ENCODE measurements at regions not wholly inside any gene's neighbourhood (a gene's known extent, or its start where the extent isn't known, plus 50 kb on each side); places are given as distances from the start of the nearest gene placed in this dataset.
"Not testable (repeated sequence)": the region's sequence is repeated elsewhere in the genome, so short reads cannot be mapped to it uniquely, and the experiment has no call there.

DNA sequence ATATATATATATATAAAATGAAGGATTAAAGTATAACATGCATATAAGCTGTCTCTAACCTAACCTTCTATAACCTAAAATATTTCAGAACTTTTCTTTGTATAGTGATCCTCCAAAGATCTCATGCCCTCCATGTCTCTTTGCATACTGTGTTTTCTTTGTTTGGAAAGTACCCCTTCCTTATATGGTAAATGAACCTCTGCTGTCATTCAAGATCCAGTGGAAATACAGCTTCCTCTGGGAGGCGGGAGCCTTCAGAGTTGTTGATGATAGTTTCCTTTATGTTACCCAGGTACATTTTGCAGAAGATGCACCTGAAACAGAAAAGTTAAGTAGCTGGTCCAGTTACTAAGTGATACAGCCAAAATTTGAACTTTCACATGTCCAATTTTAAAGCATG lies 233.3 kb upstream of the FOXP2 start:
- DNase-seq (ENCODE audit: low spot score): no peak

DNA sequence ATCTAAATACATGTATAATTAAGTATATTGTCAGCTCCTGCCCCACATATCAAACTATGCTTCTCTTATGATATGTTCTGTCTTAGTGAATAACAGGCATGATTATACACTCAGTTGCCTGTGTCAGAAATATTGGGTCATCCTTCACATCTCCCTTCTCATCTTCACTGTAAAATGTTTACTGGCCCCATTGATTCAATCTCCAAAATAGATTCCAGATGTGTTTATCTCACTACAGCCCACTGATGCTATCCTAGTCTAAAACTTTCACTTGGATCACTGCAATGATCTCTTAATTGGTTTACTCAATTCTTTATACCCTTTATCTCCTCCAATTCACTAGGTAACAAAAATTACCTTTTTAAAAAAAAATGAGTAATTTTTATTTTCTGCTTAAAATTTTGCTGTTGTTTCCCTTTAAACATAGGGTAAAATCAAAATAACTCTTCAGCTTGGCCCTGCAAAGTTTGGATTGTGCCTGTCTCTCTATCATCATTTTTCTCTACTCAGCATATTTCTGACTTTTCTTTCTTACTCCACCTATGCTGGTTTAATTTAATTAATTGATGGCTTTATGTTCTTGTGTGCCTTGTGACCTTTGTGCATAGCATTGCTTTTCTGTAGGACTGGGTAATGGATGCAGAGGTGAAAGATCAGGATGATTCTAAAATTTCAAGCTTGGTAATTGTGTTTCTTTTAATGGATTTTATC lies 233.9 kb upstream of the FOXP2 start:
- DNase-seq (ENCODE audit: low spot score): no peak

DNA sequence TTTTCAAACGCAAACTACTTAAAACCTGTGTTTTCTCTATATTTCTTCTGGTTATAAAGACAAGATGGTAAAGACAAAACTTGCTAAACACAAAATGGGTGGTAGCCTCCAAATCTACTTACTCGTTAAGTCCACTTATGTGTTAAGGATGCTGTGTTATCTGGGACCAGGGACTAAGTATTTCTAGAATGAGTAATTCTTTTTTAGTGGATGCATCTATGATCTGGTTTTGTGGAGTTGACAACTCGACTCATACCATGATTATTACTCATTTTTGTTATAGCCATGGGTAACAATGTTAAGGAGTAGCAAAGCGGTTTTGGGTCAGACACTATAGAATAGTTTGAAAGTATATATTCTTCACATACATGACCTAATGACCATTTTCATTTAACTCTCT lies 239.5 kb upstream of the FOXP2 start:
- no peak for DNase-seq (ENCODE audit: low spot score)

DNA sequence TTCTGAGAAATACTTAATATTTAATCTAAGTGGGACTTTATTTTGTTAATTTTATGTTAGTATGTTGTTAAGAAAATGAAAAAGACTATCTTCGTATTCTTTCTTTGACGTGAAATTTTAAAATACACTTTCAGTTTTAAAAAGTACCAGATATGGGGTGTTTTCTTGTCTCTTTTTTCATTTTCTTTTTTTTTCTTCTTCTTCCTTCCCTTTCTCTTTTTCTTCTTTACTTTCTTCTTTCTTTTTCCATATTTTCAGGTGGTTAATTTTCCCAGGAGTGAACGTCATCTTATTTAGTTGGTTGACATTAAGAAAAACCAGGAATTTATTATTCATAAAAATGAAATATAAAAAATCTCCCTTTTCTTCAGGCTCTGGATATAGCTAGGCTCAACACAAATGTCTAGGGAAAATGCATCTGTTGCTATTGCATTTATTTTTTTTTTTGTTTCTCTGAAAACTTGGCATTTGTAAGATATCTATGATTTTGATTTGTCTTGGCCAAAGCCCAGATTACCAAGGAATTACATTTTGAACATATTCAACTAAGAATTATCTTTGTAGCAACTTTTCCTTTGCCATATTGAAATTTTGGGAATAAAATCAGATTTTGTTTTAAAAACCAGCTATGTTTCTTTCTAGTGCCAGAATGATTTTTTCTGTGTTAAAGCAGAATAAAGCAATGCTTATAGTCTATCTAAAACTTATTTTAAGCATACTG lies 241.3 kb upstream of the FOXP2 start:
- no peak for DNase-seq (ENCODE audit: low spot score)

DNA sequence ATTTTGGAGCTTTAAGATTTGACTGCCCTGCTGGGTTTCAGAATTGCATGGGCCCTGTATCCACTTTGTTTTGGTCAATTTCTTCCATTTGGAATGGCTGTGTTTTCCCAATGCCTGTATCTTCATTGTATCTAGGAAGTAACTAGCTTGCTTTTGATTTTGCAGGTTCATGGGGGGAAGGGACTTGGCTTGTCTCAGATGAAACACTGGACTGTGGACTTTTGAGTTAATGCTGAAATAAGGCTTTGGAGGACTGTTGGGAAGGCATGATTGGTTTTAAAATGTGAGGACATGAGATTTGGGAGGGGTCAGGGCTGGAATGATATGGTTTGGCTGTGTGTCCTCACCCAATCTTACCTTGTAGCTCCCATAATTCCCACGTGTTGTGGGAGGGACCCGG lies 245.2 kb upstream of the FOXP2 start:
- not testable (repeated sequence) for DNase-seq (ENCODE audit: low spot score)

DNA sequence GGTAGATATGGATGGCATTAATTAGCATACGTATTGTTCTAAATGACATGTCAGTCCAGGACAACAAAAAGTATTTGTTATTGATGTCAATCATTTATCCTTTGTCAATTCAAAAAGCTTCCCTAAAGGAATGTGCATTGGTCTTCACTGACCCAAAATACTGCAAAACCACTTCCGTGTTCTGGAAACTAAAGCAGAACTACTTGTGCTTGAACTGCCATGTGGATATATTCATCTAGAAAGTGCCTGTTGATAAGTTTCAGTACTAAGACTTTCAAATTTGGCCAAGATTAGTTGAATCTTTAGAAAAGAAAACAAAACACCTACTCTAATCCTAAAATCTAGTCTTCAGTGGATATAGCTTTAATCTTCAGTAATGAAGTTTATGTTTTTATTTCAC lies 242.1 kb upstream of the PPP1R3A start:
- DNase-seq (ENCODE audit: low spot score): no peak

DNA sequence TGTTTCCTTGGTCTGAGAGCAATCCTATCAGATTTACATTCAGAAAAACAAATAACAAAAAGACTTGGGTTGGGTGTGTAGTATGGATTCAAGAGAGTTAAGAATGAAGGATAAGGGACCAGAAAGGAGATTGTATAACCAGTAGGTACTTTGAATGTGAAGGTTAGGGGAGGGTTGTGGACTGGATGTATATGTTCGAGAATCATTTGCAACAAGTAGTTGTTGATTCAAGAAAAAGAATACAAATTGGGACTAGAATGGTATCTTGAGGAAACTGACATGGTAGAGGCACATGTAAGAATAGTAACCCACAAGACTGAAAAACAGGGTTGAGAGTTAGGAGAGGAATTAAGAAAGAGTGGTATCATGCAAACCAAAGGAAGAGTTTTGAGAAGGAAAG lies 240.0 kb upstream of the PPP1R3A start:
- no peak for DNase-seq (ENCODE audit: low spot score)

DNA sequence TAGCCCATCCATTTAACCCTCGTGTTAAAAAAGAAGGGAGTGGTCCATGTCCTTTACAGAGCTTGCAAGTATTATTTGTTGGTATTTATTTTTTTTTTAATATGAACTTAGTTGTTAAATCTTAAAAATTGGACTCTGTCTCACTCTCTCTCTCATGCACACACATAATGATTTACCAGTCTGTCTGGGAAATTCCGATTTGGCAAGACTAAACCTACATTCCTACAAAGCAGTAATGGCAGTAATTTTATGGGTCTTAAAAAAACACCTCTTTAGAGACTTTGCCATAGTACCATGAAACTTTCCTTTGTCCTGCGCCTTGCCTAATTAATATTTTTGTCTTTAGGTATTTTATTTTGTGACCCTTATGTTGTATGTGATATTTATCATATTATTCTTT lies 239.5 kb upstream of the PPP1R3A start:
- DNase-seq (ENCODE audit: low spot score): no peak

DNA sequence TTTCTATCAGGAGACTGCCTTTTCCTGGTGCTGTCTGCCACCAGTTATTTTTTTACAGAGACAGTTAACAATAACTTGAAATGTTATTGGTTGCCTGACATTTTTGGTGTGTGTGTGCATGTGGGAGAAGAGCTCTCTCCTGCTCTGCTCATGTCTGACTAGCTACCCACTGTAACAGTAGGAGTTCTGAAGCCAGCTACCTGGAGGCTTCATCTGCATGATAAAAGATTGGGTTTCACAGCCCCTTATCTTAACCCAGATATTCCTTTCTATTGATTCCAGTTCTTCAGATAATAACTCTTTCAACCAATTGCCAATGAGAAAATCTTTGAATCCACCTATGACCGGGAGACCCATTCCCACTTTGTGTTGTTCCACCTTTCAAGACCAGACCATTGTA lies 237.4 kb upstream of the PPP1R3A start:
- DNase-seq (ENCODE audit: low spot score): no peak

DNA sequence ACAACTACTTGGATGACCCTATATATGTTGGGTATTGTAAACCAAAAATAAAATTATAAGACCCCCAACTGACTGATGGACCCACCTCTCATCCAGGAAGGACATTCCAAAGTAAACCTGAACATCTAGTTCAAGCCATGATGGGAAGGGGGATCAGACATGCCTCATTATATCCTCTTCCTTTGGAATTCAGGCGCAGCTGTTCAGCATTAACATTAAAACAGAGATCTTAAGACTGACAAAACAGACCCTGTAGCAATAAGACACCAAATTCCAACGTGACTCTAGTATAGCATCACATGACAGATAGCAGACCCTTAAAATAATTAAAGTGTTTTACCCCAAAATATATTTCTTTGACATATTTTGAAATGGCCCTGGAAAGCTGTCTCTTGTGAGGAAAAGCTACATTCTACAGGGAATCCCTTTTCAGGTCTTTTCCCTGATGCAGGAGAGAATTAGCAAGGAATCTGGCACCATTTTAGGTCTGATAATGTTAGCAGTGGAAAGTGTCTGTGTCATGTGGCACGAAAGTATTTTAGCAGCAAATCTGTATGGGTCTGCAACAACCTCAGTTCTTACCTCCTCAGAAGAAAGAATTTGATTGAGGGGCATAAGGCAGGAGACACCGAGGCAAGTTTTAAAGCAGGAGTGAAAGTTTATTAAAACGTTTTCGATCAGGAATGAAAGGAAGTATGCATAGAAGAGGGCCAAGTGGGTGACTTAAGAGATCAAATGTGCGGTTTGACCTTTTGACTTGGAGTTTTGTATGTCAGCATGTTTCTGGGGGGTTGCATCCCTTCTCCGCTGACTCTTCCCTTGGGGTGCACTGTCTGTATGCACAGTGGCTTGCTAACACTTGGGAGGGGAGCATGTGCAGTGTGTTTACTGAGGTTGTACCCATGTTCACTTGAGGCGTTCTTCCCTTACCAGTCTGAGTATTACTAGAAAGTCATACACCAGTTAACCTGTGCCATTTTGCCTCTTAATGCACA lies 236.6 kb upstream of the PPP1R3A start:
- DNase-seq (ENCODE audit: low spot score): no peak

DNA sequence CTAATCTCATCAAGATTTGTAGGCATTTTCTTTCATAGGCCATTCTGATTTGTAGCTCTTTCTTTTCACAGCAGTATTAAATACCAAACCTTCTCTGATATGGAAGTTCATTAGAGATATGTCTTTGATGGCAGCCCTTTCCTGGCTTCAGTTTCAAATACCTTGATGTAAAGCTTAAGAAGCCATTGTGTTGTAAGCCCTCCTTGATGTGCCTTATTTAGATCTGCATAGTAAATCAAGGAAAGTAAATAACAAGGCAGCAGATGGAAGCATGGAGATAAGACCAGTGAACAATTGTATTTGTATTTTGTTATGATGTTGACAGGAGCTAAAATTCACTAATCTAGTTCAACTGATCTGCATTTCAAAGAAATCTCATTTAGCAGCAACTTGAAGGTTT lies 234.9 kb upstream of the PPP1R3A start:
- DNase-seq (ENCODE audit: low spot score): no peak

DNA sequence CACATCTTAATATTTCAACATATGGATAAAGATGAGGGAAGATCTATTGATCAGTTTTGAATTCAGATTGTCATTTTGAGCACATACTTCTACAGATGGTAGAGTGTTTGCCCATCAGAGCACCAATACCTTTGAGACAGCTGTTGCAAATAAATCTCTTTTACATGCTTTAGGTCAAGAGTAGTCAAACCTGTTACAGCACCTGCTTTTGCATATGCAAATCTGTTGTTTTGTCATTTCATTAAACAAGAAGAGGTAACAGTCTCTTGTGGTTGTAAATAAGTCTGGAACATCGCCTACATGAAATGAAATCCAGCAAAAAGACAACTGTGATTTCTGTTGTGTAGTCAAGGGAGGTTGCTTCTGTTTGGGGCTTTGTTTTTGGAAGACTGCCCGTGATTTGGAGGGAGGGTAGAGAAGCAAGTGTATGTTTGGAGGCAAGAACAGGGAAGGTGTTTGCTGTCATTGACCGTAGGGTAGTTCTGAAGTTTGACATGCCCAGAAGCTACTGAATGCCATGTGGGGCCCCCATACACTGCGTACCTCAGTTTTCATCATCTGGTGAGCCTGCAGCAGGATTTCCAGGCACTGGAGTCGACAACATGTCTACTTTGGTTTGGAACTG lies 233.6 kb upstream of the PPP1R3A start:
- no peak for DNase-seq (ENCODE audit: low spot score)

DNA sequence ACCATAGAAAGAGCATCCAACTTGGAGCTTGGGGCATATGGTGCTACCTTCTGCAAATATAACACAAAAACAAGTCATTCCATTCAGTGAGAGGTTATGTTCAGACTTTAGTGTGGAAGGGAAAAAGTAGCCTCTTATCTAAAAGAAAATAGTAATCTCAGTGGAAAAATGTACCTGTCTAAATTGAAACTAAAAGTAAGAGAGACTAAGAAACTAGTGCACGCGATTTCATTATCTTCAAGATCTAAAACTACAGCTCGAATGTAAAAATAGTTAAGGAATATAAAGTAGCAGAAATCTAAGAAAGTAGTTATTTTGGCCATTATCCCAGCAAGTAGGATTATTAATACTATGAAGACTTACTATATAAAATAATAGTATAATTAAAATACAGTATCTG lies 233.0 kb upstream of the PPP1R3A start:
- DNase-seq (ENCODE audit: low spot score): no peak

DNA sequence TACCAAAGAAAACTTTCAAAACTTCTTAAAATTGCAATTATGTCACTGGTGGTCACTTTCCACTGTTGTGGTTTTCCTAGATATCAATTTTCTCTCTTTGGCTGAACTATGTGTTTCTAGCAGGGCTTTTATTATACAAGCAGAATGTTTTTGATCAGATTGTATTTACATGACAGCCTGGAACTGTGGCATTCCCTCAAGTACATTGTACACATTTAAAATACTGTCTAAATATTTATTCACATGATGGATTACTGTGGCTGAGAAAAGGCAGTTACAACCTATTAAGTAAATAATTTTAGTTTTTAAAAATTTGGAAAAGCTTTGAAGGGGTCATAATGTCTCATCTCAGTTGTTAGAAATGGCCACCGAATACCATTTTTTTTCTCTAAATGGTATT lies 231.9 kb upstream of the PPP1R3A start:
- no peak for DNase-seq (ENCODE audit: low spot score)

DNA sequence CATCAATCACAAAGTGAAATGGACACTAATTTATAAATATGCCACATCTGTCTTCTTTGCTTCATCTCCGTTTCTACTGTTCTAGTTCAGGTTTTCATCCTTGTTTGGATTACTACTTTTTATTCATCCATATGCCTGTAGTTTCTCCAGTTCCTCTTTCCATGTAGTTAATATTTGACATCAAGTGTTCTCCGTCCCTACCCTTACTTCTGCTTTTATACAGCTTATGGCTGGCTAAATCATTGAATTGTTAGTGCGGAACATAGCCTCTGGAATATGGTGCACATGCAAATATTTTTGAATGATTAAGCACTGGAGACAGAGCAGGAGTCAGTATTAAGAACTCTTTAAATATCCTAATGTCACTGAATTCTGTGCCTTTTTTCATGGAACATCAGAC lies 230.0 kb upstream of the PPP1R3A start:
- DNase-seq (ENCODE audit: low spot score): no peak

DNA sequence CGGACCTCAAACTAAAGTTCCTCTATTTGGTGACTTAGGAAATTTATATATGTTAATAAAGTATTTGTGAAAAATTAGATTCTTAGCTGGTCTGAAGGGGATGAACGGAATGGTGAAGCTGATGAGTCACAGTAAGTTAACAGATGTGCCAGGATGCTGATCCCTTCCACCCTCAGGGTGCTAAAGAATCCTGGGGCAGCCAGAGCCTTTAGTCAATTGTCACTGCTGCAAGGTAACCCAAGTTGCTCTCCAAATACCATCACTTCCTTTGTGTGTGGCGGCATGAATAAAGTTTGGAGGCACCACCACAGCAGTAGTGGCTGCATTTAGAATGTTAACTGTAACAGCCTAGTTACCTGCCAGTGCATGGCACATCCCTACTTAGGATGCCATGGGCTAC lies 222.6 kb upstream of the PPP1R3A start:
- DNase-seq (ENCODE audit: low spot score): no peak

DNA sequence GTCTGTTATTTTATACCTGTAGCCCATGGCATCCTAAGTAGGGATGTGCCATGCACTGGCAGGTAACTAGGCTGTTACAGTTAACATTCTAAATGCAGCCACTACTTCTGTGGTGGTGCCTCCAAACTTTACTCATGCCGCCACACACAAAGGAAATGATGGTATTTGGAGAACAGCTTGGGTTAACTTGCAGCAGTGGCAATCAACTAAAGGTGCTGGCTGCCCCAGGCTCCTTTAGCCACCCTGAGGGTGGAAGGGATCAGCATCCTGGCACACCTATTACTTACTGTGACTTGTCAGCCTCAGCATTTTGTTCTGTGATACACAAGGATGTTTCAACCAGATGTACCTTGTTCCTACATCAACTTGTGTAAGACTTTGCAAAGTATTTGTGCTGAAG lies 221.8 kb upstream of the PPP1R3A start:
- DNase-seq (ENCODE audit: low spot score): no peak

DNA sequence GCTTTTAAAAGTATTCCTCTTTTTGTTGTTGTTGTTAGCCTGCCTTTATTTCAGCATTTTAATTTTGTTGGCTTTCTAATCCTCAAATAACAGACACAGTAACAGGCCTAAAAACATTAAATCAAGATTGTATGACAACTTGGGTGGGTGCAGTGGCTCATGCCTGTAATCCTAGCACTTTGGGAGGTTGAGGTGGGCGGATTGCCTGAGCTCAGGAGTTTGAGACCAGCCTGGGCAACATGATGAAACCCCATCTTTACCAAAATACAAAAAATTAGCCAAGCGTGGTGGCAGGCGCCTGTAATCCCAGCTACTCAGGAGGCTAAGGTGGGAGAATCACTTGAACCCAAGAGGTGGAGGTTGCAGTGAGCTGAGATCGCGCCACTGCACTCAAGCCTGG lies 220.9 kb upstream of the PPP1R3A start:
- not testable (repeated sequence) for DNase-seq (ENCODE audit: low spot score)

DNA sequence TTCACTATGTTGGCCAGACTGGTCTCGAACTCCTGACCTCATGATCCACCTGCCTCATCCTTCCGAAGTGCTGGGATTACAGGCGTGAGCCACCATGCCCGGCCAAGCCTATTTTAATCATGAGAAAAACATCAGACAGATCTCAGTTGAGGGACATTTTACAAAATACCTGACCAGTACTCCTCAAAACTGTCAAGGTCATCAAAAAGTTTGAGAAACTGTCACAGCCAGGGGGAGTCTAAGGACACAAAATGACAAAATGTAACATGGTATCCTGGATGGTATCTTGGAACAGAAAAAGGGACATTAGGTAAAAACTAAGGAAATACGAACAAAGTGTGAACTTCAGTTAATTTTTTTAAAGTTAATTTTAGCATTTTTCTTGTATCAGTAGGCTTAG lies 219.8 kb upstream of the PPP1R3A start:
- DNase-seq (ENCODE audit: low spot score): no peak

DNA sequence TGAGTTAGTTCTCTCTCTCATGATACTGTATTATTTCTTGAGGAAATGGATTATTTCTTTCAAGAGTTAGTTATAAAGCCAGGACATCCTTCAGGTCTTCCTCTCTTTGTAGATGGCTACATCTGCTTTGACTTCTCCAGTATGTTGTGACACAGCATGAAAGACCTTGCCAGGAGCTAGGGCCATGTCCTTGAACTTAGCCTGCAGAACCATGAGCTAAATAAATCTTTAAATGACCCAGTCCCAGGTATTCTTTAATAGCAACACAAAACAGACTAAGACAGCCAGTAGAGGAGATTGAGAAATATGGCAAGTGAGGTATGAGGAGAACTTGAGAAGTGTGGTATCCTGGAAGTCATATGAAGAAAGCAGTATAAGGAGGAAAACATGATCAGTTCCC lies 214.9 kb upstream of the PPP1R3A start:
- DNase-seq (ENCODE audit: low spot score): no peak

DNA sequence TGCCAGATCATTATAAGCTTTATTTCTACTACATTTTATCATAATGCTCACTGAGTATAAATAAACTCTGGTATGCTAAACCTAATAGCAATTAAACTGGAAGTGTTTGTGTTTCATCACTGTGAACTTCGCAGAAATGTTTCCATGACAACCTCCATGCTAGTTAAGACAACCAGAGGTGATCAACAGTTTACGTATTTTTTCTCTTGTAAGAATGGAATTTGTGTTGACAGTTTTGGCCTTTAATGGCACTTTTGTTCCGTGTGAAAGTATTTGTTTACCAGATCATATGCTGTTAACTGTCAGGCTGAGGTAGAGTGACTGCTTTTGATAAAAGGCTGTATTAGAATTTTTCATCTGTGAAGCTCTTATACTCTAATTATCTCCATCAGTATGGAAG lies 212.1 kb upstream of the PPP1R3A start:
- DNase-seq (ENCODE audit: low spot score): no peak

DNA sequence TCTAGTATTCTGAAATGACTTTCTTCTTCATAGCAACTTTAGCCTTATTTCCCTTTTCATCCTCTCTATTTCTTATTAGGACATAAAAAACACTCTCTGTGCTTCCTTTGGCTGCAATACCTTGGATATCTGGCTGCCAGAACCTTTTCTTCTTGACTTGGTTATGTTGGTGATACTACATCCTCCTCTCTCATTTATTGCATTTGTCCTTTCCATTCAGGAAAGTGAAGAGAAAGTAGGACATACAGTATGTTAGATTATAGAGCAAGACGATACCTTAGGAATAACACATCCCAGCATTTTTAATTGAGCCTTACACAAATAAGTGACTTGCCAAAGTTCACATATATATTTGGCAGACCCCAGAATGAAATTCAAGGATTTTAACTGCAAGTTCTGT lies 210.1 kb upstream of the PPP1R3A start:
- no peak for DNase-seq (ENCODE audit: low spot score)
